ENCODE measurements at regions not wholly inside any gene's neighbourhood (a gene's known extent, or its start where the extent isn't known, plus 50 kb on each side); places are given as distances from the start of the nearest gene placed in this dataset.
A peak's percentile ranks its signal among the peaks of the same experiment; 100 is the strongest.

- Histone ChIP-seq H3K27me3 (no peaks in the 10 kb centered on the region), H3K9me3 (no peaks in the 10 kb centered on the region), H3K4me3 (no peak overlapping the region), H3K4me1 (no peaks in the 10 kb centered on the region), H3K36me3 (no peaks in the 10 kb centered on the region), H3K27ac (no peak overlapping the region)
- DNase-seq (no peak), FAIRE-seq (no peak), ATAC-seq (no peak)
- TF ChIP-seq CTCF (IDR thresholded peaks at IDR 0.05), result no peak
- intact Hi-C loops (cut with DNase I), result no loop called here
- WGBS, 2 donors, result 41 to 49% methylated on average over 3 of the region's 3 CpGs
These were observed 165.2 kb upstream of the PODXL start for GRCh38 chr7:131721660-131722059.

GRCh38 chr7:131720703-131721102, 164.3 kb upstream of the PODXL start:
- WGBS, 2 donors, result 42 to 70% methylated on average over 2 of the region's 2 CpGs
- no peak for DNase-seq
- no peak for TF ChIP-seq CTCF (IDR thresholded peaks at IDR 0.05)
- ATAC-seq, result no peak
- Histone ChIP-seq H3K27ac (no peak overlapping the region), H3K4me1 (no peaks in the 10 kb centered on the region), H3K4me3 (no peak overlapping the region), H3K9me3 (no peaks in the 10 kb centered on the region), H3K27me3 (no peaks in the 10 kb centered on the region), H3K36me3 (no peaks in the 10 kb centered on the region)
- FAIRE-seq, result no peak
- intact Hi-C loops (cut with DNase I), result no loop called here

GRCh38 chr7:131717181-131717580, 160.8 kb upstream of the PODXL start:
- intact Hi-C loops (cut with DNase I), result no loop called here
- TF ChIP-seq CTCF (IDR thresholded peaks at IDR 0.05), result no peak
- H3K4me3 ChIP-seq, result no peak overlapping the region
- H3K27me3 ChIP-seq, result no peaks in the 10 kb centered on the region
- FAIRE-seq (no peak), DNase-seq (no peak), ATAC-seq (no peak)
- WGBS, 2 donors, result 86% methylated on average over 3 of the region's 3 CpGs
- H3K27ac ChIP-seq, result no peak overlapping the region
- no peaks in the 10 kb centered on the region for H3K36me3 ChIP-seq
- no peaks in the 10 kb centered on the region for H3K9me3 ChIP-seq
- no peaks in the 10 kb centered on the region for H3K4me1 ChIP-seq

GRCh38 chr7:131699323-131699722, 142.9 kb upstream of the PODXL start:
- intact Hi-C loops (cut with DNase I), result no loop called here
- 66 to 80% methylated on average over 1 of the region's 1 CpG for WGBS, 2 donors
- Histone ChIP-seq H3K9me3 (no peaks in the 10 kb centered on the region), H3K27me3 (no peaks in the 10 kb centered on the region), H3K36me3 (no peaks in the 10 kb centered on the region), H3K4me1 (no peaks in the 10 kb centered on the region), H3K27ac (no peak overlapping the region), H3K4me3 (no peak overlapping the region)
- no peak for ATAC-seq
- FAIRE-seq, result no peak
- no peak for DNase-seq
- no peak for TF ChIP-seq CTCF (IDR thresholded peaks at IDR 0.05)

DNA sequence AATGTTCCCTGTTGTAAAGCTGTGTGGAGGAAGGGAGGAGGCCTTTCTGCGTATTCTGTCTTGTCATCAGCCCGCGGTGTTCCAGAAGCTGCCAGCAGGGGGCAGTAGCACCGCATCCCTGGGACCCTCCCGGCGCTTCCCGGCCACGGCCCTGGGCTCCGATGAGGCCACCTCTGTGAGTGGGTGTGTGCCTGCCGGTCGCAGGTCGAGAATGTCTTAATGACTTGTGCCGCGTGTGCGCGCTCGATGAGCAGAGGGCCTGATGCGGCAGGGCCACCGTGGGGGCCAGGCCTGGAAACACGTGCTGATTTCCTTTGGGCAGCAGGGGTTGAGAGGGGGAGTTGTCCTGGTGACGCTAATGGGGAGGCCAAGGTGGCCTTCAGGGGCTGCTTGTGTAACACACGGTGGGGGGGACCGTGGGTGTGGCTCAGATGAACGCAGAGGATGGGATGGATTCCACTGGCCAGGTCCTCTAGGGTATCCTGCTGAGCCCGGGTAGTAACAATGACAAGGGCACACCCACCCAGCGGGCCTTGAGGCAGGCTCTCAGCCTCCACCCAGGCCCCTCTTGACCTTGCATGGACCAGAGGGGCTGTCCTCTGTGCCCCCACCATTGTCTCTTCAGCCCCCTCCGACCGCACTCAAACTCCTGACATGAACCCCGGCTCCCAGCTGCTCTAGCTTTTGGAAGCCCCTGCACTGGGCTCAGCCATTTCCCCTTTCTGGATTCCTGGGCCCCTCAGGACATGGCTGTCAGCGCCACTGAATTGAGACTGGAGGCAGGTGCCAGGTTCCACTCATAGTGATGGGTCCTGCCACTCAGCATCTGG, 135.9 kb upstream of the PODXL start:
- peak; percentile 68 to 85 (median 75) for TF ChIP-seq CTCF (IDR thresholded peaks at IDR 0.05)
- intact Hi-C loops (cut with DNase I), result no loop called here
- Histone ChIP-seq H3K9me3 (no peaks in the 10 kb centered on the region), H3K4me1 (no peaks in the 10 kb centered on the region), H3K27me3 (peaks cover 0 to 18% (median 0%) of the 10 kb centered on the region in 4 donors), H3K27ac (no peak overlapping the region), H3K36me3 (no peaks in the 10 kb centered on the region), H3K4me3 (no peak overlapping the region)
- ATAC-seq (peak; percentile 63 to 81 (median 70)), DNase-seq (peak in 4 of 6 donors; percentile 45 to 86 (median 61)), FAIRE-seq (no peak)
- WGBS, 2 donors, result 19 to 23% methylated on average over 30 of the region's 30 CpGs

Data from pancreas (tissue), 10 donors.